ENCODE measurements at regions not wholly inside any gene's neighbourhood (a gene's known extent, or its start where the extent isn't known, plus 50 kb on each side); places are given as distances from the start of the nearest gene placed in this dataset.
A peak's percentile ranks its signal among the peaks of the same experiment; 100 is the strongest.

GRCh38 chr1:212558693-212559480 lies 49.7 kb upstream of the ATF3 start:
- DNase-seq (ENCODE audit: low read depth): peak; percentile 87
